AG20443 (cell line): ENCODE measurements at regions not wholly inside any gene's neighbourhood (a gene's known extent, or its start where the extent isn't known, plus 50 kb on each side); places are given as distances from the start of the nearest gene placed in this dataset.

ENCODE experiments used
- DNase-seq: peaks from one replicate; pipeline ENCODE4 v3.0.0; 2012; ENCODE audit warnings: low spot score, mixed read lengths

- DNase-seq, result no peak
These were observed 568.7 kb upstream of the RGS18 start for GRCh38 chr1:191589536-191589935.

DNA sequence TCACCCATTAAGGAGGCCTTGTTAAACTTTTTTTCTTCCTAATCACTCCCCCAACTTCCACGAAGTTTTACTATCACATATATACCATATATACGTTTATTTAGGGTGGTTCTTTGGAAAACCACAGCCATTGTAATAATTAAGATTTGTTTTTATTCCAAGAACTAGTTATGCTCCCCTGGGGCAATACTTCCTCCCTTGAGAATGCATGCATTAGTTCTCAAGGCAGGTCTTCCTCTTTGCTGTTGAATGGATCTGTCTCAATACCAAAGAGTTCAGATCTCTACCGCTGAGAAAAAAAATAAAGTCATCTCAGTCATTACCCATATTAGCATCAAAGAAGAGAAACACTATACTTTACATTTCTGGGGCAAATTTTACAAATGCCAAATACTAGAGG is 567.7 kb upstream of the RGS18 start:
- no peak for DNase-seq

- no peak for DNase-seq
These were observed 566.2 kb upstream of the RGS18 start for GRCh38 chr1:191592039-191592438.

- no peak for DNase-seq
These were observed 565.4 kb upstream of the RGS18 start for GRCh38 chr1:191592907-191593306.

- DNase-seq, result no peak
These were observed 563.1 kb upstream of the RGS18 start for GRCh38 chr1:191595170-191595569.

GRCh38 chr1:191608367-191608766 is 549.9 kb upstream of the RGS18 start:
- no peak for DNase-seq

- no peak for DNase-seq
These were observed 549.0 kb upstream of the RGS18 start for GRCh38 chr1:191609305-191609704.

DNA sequence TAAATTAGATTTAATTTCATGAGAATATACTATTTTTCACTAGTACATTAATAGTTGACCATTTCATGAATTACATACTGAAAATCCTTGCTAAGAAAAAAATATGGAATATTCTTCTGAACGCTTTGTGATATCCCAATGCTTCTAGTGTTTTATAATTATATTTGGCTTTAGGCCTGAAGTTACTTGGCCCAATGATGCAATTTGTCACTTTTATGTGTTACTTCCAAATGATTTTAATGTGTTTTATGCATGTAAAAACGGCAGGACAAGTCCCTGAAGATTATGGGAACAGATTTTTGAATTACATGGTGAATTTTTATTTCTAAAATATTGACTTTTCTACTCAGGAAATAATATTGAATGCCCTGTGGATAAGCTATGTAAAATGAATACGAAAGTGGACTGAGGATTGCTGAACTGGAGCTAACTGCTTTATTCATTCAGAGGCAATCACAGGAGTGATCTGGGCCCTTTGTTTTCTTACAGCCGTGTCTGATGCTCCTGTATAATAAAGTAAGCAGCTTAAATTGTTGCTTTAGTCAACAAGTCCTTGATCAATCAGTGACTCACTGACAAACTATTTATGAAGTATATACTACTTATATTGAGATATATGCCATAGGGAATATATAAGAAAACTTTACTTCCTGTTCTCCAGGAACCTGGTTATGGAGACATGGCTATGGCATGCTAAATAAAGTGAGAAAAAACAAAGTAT is 543.0 kb upstream of the RGS18 start:
- no peak for DNase-seq

GRCh38 chr1:191618181-191618580 is 540.1 kb upstream of the RGS18 start:
- DNase-seq, result no peak

- no peak for DNase-seq
These were observed 537.4 kb upstream of the RGS18 start for GRCh38 chr1:191620883-191621282.

GRCh38 chr1:191624044-191624443 is 534.2 kb upstream of the RGS18 start:
- DNase-seq, result no peak

DNA sequence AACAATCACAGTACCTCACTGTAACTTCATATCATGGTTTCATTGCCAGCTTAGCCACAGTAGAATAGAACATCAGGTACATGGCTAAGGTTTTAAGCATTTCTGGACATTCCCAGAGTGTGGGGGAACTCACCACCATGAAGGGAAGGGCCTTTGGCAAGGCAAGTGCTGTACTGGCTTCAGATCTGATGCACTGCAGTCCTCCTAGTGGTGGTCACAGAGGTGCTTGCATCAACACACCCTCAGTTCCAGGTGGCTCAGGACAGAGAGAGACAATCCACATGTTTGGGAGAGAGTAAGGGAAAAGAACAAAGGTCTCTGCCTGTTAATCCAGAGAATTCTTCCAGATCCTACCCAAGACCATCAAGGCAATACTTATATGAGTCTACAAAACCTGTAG is 528.4 kb upstream of the RGS18 start:
- DNase-seq, result no peak

DNA sequence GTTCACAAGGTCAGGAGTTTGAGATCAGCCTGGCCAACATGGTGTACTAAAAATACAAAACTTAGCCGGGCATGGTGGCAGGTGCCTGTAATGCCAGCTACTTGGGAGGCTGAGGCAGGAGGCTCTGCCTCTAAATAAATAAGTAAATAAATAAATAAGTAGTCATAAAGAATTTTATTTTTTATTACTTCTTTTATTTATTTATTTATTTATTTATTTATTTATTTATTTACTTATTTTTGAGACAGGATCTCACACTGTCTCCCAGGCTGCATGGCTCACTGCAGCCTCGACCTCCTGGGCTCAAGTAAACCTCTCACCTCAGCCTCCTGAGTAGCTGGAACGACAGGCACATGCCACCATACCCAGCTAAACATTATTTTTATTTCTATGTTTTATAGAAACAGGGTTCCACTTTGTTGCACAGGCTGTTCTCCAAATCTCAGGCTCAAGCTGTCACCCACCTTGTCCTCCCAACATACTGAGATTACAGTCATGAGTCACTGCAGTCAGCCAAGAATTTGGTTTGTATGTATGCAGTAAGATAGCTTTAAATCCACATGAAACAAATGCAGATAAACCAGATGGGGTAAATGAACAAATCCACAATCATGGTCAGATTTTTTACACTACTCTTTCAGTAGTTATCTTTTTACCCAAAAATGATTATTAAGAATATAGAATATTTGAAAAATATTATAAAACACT is 523.3 kb upstream of the RGS18 start:
- no peak for DNase-seq

- no peak for DNase-seq
These were observed 521.9 kb upstream of the RGS18 start for GRCh38 chr1:191636345-191636744.

DNA sequence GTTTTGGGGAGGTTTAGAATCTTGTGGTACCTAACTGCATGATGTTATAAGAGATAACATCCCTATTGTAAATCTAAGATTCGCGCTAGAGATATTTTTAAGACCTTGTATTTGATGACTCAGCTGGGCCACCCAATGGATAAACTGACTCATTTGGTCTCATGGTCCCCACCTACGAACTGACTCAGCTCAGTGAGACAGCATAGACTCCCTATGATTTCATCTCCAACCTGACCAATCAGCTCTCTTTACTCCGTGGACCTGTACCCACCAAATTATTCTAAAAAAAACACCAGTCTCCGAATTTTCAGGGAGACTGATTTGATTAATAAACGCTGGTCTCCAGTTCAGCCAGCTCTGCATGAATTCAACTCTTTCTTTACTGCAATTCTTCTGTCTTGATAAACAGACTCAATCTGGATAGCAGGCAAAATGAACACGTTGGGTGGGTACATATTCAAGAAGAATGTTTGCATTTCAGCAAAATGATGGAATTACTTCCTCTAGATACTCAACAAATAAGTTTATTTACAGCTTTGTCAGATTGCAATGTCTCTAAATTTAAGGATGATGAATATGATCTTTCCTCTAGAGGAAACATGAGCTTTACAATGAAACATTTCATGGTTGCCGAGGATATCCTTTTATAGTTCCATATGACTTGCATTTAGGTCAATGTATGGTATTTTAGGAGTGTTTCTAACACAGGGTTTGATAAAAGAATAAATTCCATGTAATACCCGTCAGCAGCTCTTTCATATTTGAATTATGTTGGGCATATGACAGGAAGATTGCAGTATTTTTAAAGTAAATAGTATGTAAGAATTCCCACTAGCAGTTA is 516.6 kb upstream of the RGS18 start:
- DNase-seq, result no peak

GRCh38 chr1:191643060-191643459 is 515.2 kb upstream of the RGS18 start:
- no peak for DNase-seq

GRCh38 chr1:191648939-191649338 is 509.3 kb upstream of the RGS18 start:
- DNase-seq, result no peak

DNA sequence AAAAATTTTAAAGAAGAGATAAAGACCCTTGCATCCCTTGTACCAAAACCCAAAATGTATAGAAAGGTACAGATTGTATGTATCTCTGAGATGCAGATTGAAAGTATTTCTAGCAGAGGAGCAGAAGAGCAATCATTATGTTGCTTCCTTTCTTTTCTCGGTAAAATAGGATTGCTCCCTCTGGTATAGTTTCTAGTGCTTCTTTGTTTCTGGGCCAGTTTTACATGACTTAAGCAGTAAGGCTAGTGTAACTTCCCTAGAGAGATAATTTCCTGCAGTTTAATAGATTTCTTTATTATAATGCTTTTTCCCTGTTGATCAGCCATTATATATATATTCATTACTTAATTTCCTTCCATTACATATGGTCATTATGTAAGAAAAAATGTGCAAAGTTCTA is 496.2 kb upstream of the RGS18 start:
- DNase-seq, result no peak

- no peak for DNase-seq
These were observed 495.5 kb upstream of the RGS18 start for GRCh38 chr1:191662746-191663145.

DNA sequence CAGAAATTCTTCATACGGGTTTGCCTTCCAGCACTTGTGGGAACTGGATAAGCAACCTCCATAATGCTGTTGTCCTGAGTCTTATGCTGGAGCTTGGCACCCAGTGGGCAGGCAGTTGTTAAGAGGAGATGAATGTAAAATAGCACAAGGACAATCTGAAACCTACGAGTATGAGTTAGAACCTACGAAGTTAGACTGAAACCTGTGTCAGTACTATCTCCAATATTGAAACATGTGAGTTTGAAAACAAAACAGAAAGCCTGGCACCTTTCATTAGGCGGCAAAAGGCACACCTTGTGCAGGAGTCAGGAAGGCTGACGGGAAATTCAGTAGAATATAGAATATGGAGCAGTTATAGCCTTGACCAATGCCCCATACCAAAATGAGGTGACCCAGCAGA is 489.7 kb upstream of the RGS18 start:
- DNase-seq, result no peak

- DNase-seq, result no peak
These were observed 488.6 kb upstream of the RGS18 start for GRCh38 chr1:191669629-191670028.

DNA sequence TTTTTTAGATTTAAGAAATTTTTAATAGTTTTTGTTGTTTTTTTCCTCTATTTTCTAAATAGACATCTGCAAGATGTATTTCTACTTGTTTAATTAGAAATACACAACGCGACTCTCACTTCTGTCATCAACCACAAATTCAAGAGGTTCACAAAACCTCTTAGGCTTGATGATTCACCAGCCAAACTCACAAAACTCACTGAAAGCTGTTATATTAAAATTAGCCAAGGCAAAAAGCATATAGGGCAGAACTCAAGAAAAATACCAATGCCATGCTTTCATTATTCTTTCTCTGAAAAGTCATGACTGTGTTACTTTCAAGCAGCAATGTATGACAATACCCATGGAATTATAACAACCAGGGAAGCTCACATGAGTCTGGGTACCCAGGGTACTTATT is 487.0 kb upstream of the RGS18 start:
- no peak for DNase-seq

DNA sequence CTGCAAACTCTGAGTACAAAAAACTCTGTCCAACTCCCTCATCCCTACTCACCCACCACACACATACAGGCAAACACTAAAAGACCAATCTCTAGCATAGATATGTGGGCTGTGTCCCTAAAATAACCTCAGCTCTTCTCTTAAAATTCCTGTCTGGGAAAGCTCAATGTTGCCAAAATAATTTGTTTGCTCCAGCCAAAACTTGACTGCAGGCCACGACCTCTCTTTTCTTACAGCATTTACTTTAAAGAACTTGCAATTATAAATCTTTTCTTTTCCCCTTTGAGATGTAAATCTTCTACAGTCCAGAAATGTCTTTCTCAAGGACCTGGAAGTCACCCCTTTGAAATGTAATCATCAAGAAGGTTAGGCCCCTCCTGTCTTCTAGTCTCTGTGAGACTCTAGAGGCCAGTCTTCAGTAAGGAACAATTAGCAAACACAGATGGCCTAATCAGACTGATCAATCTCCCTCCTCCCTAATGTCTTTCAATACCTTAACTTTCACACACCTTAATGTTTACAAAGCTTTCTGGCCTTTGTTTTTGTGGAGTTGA is 483.6 kb upstream of the RGS18 start:
- no peak for DNase-seq
